Islet precursor cell (in vitro differentiated cells): ENCODE measurements at regions not wholly inside any gene's neighbourhood (a gene's known extent, or its start where the extent isn't known, plus 50 kb on each side); places are given as distances from the start of the nearest gene placed in this dataset.

ENCODE experiments used
- DNase-seq: peaks from one replicate; pipeline ENCODE4 v3.0.0-alpha.2; 2018

DNA sequence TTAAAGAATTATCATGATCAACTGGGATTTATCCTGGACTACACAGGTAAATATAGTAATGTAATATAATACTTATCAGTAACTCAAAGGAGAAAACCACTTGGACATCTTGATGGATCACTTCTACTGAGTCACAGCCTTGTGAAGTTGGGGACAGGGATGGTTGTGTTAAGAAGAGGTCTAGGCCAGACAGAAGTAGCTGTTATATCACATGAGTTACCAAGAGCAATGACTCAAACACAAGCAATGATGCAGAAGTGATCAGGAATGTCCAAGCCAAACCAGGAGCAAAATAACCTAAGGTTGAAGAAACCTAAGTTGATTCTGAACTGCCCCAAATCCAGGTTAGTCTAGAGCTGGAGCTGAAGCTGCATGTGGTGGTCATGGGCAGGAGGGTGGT lies 424.5 kb upstream of the DAB1 start:
- DNase-seq: no peak

DNA sequence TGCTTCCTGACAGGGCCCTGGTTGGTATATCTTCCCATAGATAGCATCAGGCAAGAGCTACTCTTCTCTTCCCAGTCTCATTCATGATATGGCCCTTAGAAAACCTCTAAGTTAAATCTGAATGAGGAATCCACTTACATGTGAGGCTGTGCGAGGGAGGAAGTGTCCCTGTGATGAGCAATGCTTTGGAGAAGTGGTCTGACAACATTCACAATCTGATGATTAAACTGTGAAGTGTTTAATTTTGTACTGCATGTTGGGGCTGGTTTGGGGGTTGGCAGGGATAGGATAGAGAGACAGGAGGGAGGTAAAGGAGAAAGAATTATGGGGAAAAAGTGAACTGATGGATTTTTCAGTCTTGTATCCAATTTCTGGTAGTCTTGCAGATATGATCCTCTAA lies 421.2 kb upstream of the DAB1 start:
- no peak for DNase-seq

DNA sequence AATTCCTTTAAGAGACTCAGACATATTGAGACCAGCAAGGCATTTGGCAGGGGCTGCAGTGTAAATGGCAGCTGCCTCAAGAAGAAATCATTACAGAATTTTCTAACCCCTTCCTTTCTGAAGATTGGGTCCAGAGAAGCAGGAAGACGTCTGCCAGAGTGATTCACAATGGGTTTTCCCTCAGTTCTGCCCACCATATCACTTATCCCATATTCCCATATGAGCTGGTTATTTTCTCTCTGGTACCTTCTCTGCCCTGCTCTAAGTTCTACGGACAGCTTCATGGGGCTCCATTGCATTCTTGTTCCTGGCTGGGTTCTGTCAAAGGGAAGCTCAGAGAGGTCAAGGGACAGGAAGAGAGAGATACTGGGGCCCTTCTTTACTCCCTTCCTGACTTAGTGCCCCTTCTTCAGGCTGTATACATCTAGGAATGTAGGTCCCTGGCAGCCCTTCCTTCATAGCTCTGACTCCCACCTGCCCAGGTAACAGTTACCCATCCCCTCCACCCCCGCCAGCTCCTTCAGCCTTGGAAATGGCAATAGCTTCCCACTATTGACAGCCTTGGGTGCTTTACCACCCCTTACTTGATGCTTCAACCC lies 420.6 kb upstream of the DAB1 start:
- no peak for DNase-seq

DNA sequence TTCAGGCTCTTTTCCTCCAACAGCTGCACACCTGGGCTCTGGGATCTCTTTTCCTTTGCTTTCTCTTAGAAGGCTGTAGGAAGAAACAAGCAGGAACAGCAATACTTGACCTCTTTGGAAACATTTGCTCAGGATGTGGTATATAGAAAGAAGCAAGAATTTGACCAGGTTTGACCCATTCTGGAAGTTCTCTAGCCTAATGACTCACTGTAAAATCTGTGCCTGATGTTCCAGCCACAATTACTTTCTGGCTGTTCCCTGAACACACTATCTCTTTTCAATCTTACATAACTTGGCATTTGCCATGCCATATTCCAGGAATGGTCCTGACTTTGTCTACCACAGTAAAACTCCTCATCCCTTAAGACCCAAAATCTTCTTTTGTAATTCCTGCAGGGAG lies 419.9 kb upstream of the DAB1 start:
- DNase-seq: no peak

DNA sequence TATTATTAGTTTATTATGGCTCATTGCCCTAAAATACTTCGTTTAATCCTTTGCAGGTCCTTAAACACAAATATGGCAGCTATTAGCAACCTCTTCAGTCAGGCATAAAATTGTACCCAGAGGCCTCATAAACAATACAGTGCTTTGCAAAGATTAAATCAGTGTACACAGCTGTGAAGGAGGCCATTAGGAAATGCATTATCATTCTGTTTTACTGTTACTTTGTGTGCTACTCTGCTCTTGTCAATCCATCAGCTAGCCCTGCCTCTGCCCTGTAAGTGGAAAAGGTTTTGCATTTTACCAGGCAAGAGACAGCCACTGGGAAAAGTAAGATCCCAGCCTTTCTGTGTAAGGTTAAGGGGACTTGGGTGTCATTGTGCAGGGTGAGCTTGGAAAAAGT lies 415.7 kb upstream of the DAB1 start:
- DNase-seq: no peak

DNA sequence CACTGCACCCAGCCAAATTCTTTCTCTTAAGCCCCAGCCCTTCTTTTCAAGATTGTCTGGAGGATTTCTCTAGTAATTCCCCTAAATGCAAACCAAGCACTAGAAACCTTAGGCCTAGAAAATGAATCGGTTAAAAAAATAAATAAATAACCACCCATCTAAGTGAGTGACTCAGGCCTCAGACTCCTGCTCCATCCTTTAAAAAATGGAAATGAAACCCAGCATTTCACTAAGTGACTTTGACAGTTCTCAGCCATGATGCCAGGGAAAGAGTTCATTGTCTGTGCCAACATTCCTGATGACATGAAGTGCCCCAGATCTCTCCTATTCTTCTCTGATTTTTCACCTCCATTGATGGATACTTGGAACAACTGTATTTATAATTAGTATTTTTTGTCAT lies 415.2 kb upstream of the DAB1 start:
- no peak for DNase-seq

DNA sequence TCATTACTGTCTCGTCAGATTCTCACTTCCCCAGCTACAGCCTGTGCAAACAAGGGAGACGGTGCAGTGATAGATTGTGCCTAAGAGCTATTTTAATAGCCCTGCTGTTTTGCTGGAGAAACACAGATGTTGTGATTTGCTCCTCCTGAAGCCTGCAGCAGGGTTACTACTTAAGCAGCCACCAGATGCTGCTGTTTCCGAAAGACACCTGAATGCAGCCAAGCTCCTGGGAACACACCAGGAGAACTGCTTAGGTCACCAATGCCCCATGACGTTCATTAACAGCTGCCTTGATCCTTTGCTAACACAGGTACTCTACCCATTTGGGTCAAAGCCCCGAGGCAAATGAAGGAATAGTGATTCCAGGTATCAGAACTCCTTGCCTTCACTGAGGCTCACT lies 411.8 kb upstream of the DAB1 start:
- DNase-seq: no peak

DNA sequence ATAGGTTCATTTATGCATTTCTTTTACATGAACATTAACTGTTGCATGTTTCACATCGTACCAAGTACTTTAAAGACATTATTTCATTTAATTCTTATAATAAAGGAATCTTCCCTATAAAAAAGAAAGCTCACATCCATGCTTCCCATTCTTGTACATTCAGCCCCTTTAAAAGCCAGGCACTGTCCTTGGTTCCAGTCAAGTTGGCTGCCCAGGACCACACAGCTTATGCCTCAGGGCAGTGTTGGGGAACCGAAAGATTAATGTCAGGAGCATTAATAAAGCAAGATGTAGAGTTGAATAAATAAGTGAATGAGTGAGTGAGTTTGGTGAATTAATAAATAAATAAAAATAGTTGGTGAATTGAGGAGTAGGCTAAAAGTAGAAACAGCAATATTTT lies 409.4 kb upstream of the DAB1 start:
- DNase-seq: no peak

DNA sequence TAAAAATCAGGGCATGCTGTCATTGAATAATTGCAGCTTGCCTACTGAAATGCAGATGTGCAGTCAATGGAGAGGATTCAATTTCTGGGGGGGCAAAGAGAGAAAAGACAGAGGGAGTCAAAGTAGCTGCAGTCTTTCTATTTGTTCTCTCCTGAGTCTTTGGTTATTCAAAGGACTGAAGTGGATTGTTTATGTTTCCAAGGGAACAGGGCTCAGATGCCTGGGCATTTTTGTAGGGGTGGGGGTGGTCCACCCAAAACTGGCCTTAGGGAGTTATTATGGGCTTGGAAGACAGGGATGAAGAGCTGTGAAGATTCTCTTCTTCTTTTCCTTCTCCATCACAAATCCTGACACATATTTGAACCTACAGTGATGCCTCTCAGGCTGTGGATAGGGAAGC lies 408.8 kb upstream of the DAB1 start:
- DNase-seq: no peak

DNA sequence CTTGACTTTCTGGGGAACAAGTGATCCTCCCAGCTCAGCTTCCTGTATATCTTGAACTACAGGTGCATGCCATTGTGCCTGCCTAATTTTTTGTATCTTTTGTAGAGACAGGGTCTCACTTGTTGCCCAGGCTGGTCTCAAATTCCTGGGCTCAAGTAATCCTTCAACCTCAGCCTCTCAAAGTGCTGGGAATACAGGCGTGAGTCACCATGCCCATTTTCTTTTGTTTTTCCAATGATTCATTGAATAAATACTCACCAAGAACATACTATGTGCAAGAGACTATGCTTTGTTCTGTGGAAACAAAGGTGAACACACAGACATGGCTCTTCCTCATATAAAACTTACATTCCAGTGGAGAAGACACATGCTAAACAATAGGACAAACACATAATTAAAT lies 407.8 kb upstream of the DAB1 start:
- peak; percentile 63 for DNase-seq

DNA sequence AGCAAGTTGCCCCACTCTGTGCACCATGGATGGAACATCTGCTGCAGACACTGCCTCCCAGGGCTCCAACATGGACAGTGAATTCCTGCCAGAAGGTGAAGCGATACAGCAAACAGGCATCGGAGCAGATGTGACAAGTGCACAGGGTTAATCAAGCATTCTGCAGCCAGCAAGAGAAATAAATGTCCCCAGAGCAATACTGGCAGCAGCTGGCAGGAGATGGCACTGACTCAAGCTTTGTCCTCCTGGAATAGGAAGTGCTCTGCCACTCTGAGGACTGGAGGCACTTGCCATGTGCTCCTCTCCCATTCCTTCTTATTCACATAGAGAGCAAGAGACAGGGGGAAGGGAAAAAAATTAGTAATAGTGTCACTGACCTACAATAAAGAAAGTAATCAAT lies 402.7 kb upstream of the DAB1 start:
- no peak for DNase-seq

DNA sequence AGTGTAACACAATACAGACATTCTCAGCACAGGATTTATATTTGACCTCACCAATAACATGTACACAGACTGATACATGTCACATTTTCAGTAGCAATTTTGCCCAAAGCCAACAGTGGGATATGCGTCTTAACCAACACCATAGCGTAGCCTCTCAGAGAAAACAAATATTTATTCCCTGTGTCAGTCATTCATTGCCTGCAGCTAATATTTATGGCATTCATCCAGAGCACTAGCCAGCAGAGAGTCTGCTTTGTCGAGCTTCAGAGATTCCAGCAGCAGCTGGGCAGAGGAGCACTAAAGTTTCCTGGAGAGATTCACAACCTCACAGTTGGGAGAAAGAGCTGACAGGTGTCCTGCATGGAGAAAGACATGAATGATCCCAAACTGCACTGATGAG lies 400.7 kb upstream of the DAB1 start:
- DNase-seq: no peak

DNA sequence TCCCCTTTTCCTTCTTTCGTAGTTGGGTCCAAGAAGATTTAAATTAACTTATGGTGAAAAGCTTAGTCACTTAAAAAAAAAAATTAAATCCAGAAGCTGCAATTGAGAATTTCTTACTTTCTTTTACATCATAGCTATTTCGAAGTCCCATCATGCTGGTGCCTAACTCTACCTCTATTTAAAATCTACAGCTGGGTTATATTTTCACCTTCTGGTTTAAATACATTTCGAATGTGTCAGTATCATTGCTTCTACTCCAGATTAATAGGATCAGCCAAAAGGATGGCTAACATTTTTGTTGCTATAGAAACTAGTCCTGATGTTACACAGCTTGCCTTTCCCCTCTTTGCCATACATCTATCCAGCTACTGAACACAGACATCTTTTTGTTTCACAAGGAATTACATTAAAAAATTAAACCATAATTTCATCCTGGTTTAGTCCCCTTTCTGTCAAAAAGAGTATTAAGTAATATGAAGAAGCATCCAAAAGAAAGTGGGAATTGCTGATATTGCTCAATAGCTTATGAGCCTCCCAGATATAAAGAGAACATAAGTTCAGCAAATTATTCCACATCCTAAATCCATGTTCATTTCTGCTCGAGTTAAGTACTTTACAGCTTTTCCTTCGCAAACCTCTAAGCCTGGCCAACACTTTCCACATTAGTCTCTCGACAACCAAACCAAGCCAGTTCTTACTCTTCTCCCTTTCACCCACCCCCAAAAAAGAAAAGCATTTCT lies 396.7 kb upstream of the DAB1 start:
- no peak for DNase-seq

DNA sequence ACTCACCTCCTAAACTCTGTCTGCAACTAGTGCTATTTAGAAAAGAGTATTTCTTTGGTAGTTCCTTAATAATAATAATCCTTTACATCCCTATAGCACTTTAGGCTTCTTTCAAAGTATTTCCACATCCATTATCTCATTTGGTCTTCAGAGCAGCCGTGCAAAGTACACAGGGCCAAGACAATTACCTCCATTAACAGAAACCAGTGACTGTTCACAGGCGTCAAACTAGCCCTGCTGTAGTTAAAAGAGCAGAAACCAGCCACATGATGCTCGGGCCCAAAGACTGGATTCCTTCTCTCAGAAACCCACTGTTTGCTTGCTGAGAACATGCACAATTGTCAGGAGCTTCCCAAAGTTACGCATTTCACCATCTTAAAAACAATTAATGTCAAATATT lies 396.0 kb upstream of the DAB1 start:
- DNase-seq: peak; percentile 60

DNA sequence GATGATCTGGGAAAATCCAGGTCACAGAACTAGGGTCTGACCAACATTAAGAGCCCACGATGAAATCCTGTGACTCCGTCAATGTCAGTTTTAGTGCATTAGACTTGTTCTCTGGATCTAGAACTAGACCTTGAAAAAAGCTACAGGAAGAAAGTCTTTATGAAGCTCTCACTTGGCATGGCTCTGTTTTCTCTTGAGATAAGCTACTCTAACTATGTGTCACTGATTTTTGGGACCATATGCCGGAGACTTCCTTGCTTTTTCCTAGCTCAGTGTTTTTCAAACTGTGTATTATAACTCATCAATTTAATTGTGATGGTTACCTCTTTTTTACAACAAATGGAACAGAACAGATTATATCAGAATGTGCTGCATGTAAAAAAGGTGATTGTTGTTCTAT lies 379.7 kb upstream of the DAB1 start:
- no peak for DNase-seq

DNA sequence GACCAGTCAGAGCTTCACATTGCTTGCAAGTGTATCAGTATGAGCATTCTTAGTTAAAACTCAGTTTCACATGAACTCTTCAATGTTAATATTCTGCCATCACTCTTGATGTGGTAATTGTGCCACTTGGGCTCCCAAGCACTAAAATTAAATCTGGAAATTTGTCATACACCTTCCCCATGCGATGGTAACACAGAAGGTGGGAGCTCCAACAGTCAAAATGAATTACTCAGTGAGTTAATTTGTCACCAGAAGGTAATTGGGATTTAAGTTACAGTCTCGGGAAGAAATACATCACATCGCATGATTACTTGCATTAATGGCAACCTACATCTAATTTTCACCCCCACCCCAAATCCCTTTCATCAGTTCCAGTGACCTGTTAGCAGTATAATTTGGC lies 376.5 kb upstream of the DAB1 start:
- DNase-seq: no peak

DNA sequence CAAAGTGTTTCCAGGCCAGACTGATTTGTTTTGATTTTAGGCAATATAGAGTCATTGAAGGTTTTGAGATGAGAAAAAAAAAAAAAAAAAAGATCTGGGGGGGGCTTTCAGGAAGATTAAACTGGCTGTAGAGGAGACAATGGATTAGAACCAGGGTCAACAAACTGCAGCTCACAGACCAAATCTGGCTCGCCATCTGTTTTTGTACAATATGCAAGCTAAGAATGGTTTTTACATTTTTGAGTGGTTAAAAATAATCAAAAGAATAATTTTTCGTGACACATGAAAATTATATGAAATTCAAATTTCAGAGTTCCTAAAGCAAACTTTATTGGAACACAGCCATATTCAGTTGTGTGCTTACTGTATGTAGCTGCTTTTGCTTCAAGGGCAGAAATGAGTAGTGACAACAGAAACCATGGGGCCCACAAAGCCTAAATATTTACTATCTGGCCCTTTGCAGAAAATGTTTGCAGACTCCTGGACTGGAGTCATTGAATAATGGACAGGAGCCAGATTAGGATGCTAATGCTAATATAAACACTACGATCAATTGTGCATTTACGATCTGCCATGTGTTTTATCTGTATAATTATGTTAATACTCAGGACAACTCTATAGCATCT lies 375.7 kb upstream of the DAB1 start:
- DNase-seq: no peak

DNA sequence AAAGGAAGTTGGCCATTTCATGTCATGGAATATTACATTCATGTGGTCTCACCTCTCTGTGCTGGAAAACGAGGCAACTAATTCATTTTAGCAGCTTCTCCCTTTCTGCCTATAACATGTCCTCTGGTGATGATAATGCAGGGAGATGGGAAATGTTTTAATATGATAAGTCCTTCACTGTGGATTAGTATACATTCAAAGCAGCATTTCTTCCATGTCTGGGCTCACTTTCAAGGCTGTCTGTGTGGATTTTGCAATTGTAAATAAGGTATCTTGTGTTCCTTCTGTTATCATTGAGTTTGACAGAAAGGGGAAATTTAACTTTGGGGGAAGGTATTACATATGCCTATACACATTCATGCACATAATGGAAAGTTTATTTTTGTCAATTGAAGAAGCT lies 374.7 kb upstream of the DAB1 start:
- no peak for DNase-seq

DNA sequence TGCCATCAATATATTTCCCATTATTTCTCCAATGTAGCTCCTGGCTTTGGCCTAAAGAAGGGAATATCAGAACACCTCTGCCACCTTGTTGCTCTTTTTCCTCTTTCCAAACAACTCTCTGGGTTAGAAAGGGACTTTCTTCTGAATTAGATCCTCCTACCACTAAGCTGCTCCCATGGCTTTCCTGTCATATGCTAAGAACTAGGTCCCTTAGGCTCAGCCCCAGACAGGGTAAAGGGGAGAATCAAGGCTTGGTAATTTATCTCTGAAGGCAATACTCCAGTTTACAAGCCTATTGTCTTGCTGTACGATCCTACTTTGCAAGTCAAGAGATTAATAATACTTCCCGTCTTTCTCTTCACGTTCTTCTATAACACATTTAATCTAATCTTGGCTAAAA lies 373.2 kb upstream of the DAB1 start:
- no peak for DNase-seq

DNA sequence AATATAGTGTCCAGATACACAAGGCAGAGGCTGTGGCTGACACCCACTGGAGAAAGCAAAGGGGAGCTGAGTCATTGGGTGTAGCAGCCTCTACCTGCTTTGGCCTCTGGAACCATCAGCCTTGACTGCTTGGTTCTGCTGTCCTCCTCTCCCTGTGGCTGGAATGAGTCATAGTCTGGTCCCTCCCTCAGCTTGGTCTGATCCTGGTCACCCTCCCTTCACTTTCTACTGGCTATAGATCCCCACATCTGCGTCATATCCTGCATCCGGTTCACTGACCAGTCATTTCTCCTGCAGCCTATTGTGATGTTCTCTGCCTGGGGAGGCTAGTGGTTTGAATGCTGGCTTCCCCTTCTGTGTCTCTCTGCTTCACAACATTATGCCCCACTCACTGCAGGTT lies 372.8 kb upstream of the DAB1 start:
- DNase-seq: peak; percentile 90

DNA sequence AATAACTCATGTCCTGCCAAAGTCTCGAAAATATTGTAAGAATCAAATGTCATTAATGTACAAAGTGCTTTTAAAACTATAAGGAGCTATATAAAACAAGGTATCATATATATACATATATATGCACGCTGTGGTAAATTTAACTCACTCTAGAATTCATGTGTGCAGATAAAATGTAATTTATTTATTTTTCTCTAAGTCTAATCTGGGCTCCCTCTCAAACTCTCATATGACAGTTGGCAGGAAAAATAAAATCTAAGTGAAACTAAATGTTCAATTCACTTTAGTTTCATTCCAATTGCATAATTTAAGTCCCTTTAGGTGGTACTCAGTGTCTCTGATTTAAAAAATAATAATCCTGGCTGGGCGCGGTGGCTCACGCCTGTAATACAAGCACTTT lies 372.0 kb upstream of the DAB1 start:
- no peak for DNase-seq

DNA sequence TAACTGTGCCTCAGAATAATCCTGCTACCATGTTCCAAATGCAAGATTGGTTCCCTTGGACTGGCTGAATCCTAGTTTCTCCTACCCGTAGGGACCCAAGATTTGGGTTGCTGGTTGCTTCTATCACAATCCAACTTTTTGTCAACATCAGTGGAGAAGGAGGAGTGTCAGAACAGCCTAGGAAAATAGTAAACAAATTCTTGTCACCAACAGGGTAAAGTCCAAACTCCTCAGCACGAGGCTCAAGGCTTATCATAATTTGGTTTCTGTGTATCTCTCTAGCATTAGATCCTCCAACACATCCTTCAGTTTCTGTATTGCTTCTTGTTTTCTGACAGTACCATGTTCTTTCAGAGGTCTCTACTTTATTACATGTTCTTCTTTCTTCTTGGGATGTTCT lies 370.2 kb upstream of the DAB1 start:
- no peak for DNase-seq

DNA sequence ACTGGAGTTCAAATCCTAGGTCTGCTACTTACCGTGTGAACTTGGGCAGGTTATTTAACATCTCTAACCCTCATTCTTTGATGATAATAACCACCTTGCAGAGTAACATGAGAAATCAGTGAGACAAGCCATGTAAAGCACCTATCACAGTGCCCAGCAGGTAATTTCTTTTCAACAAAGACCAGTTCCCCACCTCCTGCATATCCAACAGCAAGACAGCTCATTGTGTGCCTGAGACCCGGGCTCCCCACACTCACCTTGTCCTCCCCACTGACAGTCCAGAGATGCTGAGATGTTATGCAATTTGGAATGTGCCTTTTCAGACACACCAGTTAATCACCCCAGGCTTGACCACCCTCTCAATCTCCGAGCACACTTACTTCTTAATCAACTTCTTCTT lies 367.6 kb upstream of the DAB1 start:
- no peak for DNase-seq

DNA sequence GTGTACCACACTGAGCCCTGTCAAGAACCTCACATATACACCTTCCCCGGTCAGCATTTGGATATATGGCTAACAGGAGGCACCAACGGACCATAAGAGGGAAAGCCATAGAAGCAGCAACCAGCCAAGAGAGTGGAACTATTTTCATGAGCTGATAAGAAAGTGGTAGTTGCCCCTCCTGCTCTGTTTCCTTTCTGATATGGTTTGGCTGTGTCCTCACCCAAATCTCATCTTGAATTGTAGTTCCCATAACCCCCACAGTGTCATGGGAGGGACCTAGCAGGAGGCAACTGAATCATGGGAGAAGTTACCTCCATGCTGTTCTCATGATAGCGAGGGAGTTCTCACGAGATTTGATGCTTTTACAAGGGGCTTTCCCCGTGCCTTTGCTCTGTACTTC lies 366.1 kb upstream of the DAB1 start:
- DNase-seq: no peak

DNA sequence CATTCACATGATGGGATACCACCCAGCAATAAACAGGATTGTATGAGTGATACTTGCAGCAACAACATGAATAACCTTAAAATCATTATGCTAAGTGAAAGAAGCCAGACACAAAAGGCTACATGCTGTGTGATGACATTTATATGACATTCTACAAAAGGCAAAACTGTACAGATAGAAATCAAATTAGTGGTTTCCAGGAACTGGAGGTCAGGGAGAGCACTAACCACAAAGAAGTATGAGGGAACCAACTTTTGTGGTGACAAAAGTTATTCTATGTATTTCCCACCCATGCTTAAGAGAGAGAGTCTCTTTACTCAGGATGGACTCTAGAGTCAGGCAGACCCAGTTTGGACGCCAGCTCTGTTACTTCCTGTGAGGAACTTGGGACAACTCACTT lies 364.5 kb upstream of the DAB1 start:
- DNase-seq: no peak
